GM19035 (cell line): ENCODE measurements at regions not wholly inside any gene's neighbourhood (a gene's known extent, or its start where the extent isn't known, plus 50 kb on each side); places are given as distances from the start of the nearest gene placed in this dataset.

Source experiments
- ATAC-seq: cut with Tn5 transposase; IDR thresholded peaks from one replicate; pipeline ENCODE4 v1.9.1; 2021; ENCODE audit not compliant: unreplicated experiment

DNA sequence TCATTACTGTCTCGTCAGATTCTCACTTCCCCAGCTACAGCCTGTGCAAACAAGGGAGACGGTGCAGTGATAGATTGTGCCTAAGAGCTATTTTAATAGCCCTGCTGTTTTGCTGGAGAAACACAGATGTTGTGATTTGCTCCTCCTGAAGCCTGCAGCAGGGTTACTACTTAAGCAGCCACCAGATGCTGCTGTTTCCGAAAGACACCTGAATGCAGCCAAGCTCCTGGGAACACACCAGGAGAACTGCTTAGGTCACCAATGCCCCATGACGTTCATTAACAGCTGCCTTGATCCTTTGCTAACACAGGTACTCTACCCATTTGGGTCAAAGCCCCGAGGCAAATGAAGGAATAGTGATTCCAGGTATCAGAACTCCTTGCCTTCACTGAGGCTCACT is 411.8 kb upstream of the DAB1 start:
- ATAC-seq = no peak

DNA sequence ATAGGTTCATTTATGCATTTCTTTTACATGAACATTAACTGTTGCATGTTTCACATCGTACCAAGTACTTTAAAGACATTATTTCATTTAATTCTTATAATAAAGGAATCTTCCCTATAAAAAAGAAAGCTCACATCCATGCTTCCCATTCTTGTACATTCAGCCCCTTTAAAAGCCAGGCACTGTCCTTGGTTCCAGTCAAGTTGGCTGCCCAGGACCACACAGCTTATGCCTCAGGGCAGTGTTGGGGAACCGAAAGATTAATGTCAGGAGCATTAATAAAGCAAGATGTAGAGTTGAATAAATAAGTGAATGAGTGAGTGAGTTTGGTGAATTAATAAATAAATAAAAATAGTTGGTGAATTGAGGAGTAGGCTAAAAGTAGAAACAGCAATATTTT is 409.4 kb upstream of the DAB1 start:
- ATAC-seq = no peak

DNA sequence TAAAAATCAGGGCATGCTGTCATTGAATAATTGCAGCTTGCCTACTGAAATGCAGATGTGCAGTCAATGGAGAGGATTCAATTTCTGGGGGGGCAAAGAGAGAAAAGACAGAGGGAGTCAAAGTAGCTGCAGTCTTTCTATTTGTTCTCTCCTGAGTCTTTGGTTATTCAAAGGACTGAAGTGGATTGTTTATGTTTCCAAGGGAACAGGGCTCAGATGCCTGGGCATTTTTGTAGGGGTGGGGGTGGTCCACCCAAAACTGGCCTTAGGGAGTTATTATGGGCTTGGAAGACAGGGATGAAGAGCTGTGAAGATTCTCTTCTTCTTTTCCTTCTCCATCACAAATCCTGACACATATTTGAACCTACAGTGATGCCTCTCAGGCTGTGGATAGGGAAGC is 408.8 kb upstream of the DAB1 start:
- no peak for ATAC-seq

DNA sequence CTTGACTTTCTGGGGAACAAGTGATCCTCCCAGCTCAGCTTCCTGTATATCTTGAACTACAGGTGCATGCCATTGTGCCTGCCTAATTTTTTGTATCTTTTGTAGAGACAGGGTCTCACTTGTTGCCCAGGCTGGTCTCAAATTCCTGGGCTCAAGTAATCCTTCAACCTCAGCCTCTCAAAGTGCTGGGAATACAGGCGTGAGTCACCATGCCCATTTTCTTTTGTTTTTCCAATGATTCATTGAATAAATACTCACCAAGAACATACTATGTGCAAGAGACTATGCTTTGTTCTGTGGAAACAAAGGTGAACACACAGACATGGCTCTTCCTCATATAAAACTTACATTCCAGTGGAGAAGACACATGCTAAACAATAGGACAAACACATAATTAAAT is 407.8 kb upstream of the DAB1 start:
- no peak for ATAC-seq

DNA sequence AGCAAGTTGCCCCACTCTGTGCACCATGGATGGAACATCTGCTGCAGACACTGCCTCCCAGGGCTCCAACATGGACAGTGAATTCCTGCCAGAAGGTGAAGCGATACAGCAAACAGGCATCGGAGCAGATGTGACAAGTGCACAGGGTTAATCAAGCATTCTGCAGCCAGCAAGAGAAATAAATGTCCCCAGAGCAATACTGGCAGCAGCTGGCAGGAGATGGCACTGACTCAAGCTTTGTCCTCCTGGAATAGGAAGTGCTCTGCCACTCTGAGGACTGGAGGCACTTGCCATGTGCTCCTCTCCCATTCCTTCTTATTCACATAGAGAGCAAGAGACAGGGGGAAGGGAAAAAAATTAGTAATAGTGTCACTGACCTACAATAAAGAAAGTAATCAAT is 402.7 kb upstream of the DAB1 start:
- ATAC-seq = no peak

DNA sequence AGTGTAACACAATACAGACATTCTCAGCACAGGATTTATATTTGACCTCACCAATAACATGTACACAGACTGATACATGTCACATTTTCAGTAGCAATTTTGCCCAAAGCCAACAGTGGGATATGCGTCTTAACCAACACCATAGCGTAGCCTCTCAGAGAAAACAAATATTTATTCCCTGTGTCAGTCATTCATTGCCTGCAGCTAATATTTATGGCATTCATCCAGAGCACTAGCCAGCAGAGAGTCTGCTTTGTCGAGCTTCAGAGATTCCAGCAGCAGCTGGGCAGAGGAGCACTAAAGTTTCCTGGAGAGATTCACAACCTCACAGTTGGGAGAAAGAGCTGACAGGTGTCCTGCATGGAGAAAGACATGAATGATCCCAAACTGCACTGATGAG is 400.7 kb upstream of the DAB1 start:
- ATAC-seq = no peak

DNA sequence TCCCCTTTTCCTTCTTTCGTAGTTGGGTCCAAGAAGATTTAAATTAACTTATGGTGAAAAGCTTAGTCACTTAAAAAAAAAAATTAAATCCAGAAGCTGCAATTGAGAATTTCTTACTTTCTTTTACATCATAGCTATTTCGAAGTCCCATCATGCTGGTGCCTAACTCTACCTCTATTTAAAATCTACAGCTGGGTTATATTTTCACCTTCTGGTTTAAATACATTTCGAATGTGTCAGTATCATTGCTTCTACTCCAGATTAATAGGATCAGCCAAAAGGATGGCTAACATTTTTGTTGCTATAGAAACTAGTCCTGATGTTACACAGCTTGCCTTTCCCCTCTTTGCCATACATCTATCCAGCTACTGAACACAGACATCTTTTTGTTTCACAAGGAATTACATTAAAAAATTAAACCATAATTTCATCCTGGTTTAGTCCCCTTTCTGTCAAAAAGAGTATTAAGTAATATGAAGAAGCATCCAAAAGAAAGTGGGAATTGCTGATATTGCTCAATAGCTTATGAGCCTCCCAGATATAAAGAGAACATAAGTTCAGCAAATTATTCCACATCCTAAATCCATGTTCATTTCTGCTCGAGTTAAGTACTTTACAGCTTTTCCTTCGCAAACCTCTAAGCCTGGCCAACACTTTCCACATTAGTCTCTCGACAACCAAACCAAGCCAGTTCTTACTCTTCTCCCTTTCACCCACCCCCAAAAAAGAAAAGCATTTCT is 396.7 kb upstream of the DAB1 start:
- ATAC-seq = no peak

DNA sequence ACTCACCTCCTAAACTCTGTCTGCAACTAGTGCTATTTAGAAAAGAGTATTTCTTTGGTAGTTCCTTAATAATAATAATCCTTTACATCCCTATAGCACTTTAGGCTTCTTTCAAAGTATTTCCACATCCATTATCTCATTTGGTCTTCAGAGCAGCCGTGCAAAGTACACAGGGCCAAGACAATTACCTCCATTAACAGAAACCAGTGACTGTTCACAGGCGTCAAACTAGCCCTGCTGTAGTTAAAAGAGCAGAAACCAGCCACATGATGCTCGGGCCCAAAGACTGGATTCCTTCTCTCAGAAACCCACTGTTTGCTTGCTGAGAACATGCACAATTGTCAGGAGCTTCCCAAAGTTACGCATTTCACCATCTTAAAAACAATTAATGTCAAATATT is 396.0 kb upstream of the DAB1 start:
- ATAC-seq = no peak

DNA sequence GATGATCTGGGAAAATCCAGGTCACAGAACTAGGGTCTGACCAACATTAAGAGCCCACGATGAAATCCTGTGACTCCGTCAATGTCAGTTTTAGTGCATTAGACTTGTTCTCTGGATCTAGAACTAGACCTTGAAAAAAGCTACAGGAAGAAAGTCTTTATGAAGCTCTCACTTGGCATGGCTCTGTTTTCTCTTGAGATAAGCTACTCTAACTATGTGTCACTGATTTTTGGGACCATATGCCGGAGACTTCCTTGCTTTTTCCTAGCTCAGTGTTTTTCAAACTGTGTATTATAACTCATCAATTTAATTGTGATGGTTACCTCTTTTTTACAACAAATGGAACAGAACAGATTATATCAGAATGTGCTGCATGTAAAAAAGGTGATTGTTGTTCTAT is 379.7 kb upstream of the DAB1 start:
- ATAC-seq = no peak

DNA sequence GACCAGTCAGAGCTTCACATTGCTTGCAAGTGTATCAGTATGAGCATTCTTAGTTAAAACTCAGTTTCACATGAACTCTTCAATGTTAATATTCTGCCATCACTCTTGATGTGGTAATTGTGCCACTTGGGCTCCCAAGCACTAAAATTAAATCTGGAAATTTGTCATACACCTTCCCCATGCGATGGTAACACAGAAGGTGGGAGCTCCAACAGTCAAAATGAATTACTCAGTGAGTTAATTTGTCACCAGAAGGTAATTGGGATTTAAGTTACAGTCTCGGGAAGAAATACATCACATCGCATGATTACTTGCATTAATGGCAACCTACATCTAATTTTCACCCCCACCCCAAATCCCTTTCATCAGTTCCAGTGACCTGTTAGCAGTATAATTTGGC is 376.5 kb upstream of the DAB1 start:
- ATAC-seq = no peak

DNA sequence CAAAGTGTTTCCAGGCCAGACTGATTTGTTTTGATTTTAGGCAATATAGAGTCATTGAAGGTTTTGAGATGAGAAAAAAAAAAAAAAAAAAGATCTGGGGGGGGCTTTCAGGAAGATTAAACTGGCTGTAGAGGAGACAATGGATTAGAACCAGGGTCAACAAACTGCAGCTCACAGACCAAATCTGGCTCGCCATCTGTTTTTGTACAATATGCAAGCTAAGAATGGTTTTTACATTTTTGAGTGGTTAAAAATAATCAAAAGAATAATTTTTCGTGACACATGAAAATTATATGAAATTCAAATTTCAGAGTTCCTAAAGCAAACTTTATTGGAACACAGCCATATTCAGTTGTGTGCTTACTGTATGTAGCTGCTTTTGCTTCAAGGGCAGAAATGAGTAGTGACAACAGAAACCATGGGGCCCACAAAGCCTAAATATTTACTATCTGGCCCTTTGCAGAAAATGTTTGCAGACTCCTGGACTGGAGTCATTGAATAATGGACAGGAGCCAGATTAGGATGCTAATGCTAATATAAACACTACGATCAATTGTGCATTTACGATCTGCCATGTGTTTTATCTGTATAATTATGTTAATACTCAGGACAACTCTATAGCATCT is 375.7 kb upstream of the DAB1 start:
- ATAC-seq = no peak

DNA sequence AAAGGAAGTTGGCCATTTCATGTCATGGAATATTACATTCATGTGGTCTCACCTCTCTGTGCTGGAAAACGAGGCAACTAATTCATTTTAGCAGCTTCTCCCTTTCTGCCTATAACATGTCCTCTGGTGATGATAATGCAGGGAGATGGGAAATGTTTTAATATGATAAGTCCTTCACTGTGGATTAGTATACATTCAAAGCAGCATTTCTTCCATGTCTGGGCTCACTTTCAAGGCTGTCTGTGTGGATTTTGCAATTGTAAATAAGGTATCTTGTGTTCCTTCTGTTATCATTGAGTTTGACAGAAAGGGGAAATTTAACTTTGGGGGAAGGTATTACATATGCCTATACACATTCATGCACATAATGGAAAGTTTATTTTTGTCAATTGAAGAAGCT is 374.7 kb upstream of the DAB1 start:
- no peak for ATAC-seq

DNA sequence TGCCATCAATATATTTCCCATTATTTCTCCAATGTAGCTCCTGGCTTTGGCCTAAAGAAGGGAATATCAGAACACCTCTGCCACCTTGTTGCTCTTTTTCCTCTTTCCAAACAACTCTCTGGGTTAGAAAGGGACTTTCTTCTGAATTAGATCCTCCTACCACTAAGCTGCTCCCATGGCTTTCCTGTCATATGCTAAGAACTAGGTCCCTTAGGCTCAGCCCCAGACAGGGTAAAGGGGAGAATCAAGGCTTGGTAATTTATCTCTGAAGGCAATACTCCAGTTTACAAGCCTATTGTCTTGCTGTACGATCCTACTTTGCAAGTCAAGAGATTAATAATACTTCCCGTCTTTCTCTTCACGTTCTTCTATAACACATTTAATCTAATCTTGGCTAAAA is 373.2 kb upstream of the DAB1 start:
- ATAC-seq = no peak

DNA sequence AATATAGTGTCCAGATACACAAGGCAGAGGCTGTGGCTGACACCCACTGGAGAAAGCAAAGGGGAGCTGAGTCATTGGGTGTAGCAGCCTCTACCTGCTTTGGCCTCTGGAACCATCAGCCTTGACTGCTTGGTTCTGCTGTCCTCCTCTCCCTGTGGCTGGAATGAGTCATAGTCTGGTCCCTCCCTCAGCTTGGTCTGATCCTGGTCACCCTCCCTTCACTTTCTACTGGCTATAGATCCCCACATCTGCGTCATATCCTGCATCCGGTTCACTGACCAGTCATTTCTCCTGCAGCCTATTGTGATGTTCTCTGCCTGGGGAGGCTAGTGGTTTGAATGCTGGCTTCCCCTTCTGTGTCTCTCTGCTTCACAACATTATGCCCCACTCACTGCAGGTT is 372.8 kb upstream of the DAB1 start:
- ATAC-seq = no peak

DNA sequence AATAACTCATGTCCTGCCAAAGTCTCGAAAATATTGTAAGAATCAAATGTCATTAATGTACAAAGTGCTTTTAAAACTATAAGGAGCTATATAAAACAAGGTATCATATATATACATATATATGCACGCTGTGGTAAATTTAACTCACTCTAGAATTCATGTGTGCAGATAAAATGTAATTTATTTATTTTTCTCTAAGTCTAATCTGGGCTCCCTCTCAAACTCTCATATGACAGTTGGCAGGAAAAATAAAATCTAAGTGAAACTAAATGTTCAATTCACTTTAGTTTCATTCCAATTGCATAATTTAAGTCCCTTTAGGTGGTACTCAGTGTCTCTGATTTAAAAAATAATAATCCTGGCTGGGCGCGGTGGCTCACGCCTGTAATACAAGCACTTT is 372.0 kb upstream of the DAB1 start:
- no peak for ATAC-seq

DNA sequence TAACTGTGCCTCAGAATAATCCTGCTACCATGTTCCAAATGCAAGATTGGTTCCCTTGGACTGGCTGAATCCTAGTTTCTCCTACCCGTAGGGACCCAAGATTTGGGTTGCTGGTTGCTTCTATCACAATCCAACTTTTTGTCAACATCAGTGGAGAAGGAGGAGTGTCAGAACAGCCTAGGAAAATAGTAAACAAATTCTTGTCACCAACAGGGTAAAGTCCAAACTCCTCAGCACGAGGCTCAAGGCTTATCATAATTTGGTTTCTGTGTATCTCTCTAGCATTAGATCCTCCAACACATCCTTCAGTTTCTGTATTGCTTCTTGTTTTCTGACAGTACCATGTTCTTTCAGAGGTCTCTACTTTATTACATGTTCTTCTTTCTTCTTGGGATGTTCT is 370.2 kb upstream of the DAB1 start:
- ATAC-seq = no peak

DNA sequence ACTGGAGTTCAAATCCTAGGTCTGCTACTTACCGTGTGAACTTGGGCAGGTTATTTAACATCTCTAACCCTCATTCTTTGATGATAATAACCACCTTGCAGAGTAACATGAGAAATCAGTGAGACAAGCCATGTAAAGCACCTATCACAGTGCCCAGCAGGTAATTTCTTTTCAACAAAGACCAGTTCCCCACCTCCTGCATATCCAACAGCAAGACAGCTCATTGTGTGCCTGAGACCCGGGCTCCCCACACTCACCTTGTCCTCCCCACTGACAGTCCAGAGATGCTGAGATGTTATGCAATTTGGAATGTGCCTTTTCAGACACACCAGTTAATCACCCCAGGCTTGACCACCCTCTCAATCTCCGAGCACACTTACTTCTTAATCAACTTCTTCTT is 367.6 kb upstream of the DAB1 start:
- no peak for ATAC-seq

DNA sequence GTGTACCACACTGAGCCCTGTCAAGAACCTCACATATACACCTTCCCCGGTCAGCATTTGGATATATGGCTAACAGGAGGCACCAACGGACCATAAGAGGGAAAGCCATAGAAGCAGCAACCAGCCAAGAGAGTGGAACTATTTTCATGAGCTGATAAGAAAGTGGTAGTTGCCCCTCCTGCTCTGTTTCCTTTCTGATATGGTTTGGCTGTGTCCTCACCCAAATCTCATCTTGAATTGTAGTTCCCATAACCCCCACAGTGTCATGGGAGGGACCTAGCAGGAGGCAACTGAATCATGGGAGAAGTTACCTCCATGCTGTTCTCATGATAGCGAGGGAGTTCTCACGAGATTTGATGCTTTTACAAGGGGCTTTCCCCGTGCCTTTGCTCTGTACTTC is 366.1 kb upstream of the DAB1 start:
- no peak for ATAC-seq

DNA sequence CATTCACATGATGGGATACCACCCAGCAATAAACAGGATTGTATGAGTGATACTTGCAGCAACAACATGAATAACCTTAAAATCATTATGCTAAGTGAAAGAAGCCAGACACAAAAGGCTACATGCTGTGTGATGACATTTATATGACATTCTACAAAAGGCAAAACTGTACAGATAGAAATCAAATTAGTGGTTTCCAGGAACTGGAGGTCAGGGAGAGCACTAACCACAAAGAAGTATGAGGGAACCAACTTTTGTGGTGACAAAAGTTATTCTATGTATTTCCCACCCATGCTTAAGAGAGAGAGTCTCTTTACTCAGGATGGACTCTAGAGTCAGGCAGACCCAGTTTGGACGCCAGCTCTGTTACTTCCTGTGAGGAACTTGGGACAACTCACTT is 364.5 kb upstream of the DAB1 start:
- no peak for ATAC-seq

DNA sequence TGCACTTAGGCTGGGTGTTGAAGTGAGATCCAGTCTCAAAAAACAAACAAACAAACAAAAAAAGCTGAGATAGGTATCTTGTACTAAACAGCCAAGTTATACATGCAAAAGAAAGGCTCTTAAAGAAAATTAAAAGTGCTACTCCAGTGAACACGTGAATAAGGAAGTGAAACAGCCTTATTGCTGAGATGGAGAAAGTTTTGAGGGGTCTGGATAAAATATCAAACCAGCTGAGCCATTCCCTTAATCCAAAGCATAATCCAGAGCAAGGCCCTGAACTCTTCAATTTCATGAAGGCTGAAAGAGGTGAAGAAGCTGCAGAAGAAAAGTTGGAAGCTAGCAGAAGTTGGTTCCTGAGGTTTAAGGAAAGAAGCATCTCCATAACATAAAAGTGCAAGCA is 360.5 kb upstream of the DAB1 start:
- no peak for ATAC-seq

DNA sequence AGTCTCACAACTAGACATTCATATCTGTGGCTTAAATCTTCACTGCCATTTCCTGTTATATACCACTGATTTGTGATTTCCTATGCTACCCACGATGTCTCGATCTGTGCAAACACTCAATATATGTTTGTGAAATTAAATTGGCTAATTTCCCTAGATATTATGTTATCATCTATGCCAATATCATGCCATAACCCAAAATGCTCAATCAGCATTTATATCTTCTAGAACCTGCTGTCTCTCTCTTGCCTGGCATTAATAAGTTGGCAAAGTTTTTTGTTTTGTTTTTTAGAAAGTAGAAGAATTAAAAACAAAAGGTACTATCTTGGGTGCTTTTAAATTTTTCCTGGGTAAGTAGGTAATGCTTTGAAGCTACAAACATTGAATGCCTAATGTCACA is 358.5 kb upstream of the DAB1 start:
- ATAC-seq = no peak

DNA sequence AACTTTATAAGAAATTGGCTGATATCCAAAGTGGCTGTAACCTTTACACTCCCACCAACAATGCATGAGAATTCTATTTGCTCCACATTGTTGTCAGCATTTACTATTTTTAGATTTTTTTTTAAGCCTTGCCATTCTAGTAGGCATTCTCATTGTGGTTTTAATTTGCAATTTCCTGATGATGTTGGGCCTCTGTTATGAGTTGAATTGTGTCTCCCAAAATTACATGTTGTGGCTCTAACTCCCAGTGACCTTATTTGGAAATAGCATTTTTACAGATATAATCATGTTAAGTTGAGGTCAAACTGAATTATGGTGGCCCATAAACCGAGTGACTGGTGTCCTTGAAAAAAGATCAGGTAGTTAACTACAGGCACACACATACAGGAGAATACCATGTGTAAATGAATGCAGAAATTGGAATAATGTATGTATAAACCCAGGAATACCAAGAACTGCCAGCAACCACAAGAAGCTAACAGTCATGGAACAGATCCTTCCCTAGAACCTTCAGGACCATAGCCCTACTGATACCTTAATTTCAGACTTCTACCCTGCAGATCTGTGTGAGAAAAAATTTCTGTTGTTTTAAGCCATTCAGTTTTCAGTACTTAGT is 348.8 kb upstream of the DAB1 start:
- no peak for ATAC-seq

DNA sequence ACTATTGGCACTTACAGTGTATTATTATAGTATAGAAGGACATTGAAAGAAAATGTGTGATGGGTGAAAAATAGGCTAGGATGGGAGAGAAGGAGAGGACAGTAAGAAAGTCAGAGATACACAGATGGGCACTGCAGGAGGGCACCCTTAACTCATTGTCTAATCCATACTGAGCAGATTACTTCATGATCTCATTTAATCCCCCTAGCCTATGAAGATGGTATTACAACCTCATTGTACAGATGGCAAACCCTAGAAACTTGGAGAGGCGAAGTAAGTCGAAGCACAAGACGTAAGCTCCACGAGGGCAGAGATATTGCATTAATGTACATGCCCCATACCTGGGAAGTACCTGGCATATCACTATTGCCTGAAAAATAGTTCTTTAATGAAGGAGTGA is 346.9 kb upstream of the DAB1 start:
- no peak for ATAC-seq
